Loucy (cell line): ENCODE measurements at regions not wholly inside any gene's neighbourhood (a gene's known extent, or its start where the extent isn't known, plus 50 kb on each side); places are given as distances from the start of the nearest gene placed in this dataset.

Experiments
- EZH2phosphoT487 ChIP-seq: fragments of 200-600 bp; IDR thresholded peaks from 2 replicates; pipeline ENCODE4 v1.6.1; 2018; ENCODE audit warnings: antibody characterized with exemption, mild to moderate bottlenecking, moderate library complexity, borderline replicate concordance
- TF ChIP-seq, protein P1 (sequence below): fragments of 200-600 bp; sonication (generic); conservative IDR thresholded peaks from 2 replicates; pipeline ENCODE4 v1.5.1; 2014; ENCODE audit warnings: mild to moderate bottlenecking, antibody characterized with exemption, low read length

DNA sequence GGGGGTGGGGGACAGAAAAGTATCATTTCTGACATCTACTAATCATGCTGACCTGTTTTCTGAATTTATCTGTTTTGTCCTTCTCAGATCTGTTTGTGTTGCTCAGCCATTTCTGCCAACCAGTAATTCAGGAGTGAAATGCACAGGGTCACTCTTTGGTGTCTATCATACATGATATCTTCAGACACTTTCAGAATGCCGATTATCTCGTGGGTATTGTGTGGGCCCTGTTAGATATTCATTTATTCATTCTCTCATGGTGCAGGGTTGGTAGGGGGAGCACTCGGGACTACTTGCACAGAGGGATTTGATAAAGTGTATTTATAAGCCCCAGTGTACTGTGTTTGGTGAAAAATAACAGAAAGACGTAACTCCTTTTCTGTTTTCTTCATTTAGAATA, 101.2 kb upstream of the CITED2 start:
- TF ChIP-seq, protein P1, sequence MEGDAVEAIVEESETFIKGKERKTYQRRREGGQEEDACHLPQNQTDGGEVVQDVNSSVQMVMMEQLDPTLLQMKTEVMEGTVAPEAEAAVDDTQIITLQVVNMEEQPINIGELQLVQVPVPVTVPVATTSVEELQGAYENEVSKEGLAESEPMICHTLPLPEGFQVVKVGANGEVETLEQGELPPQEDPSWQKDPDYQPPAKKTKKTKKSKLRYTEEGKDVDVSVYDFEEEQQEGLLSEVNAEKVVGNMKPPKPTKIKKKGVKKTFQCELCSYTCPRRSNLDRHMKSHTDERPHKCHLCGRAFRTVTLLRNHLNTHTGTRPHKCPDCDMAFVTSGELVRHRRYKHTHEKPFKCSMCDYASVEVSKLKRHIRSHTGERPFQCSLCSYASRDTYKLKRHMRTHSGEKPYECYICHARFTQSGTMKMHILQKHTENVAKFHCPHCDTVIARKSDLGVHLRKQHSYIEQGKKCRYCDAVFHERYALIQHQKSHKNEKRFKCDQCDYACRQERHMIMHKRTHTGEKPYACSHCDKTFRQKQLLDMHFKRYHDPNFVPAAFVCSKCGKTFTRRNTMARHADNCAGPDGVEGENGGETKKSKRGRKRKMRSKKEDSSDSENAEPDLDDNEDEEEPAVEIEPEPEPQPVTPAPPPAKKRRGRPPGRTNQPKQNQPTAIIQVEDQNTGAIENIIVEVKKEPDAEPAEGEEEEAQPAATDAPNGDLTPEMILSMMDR, result no peak
- no peak for TF ChIP-seq EZH2phosphoT487
